ENCODE measurements at regions not wholly inside any gene's neighbourhood (a gene's known extent, or its start where the extent isn't known, plus 50 kb on each side); places are given as distances from the start of the nearest gene placed in this dataset.

DNA sequence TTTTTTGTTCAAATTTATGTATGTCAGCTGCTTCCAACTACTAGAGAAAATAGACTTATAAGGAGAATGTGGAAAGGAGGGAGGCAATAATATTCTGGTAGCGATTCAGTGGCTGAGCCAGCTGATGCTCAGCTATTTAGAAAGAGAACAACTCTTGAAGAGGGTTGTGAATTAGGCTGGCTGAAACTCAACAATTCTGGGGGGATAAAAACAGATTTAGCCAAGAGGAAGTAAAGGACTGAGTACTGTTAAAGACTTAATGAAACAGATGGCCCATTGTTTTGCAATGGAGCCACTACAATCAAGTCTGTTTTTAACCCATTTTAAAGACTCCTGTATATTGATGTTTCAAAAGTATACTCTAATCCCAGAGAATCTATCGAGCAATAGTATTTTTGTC, 1058.9 kb downstream of the C4orf33 start:
- DNase-seq (ENCODE audit: low read depth) (no peak), FAIRE-seq (no peak)
- Histone ChIP-seq H3K27me3 (ENCODE audit: control insufficient read depth, insufficient read depth, low read length) (no peaks in the 10 kb centered on the region), H3K36me3 (ENCODE audit: control insufficient read depth, insufficient read depth, low read length) (no peaks in the 10 kb centered on the region), H3K4me3 (ENCODE audit: low read depth, low read length) (no peak overlapping the region)
- TF ChIP-seq, protein P1, sequence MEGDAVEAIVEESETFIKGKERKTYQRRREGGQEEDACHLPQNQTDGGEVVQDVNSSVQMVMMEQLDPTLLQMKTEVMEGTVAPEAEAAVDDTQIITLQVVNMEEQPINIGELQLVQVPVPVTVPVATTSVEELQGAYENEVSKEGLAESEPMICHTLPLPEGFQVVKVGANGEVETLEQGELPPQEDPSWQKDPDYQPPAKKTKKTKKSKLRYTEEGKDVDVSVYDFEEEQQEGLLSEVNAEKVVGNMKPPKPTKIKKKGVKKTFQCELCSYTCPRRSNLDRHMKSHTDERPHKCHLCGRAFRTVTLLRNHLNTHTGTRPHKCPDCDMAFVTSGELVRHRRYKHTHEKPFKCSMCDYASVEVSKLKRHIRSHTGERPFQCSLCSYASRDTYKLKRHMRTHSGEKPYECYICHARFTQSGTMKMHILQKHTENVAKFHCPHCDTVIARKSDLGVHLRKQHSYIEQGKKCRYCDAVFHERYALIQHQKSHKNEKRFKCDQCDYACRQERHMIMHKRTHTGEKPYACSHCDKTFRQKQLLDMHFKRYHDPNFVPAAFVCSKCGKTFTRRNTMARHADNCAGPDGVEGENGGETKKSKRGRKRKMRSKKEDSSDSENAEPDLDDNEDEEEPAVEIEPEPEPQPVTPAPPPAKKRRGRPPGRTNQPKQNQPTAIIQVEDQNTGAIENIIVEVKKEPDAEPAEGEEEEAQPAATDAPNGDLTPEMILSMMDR (IDR thresholded peaks at IDR 0.05; ENCODE audit: insufficient read depth, low read length, severe bottlenecking): no peak

DNA sequence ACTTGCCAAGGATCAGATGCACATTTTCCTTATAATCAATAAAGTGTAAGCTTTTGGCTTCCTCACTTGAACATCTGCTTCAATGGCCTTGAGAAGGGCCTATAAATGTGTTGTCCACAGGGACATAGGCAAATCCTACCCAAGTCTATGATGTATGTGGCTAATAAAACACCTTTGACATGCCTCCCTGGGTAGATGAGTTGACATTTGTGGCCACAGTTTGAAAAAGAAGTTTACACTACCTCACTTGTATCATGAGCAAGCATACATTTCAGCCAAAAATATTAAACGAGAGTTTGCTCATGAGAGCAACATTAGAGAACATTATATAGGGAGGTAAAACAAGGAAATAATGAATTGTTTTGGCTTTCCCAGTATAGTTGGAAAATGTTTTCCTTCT, 1067.7 kb downstream of the C4orf33 start:
- DNase-seq (ENCODE audit: low read depth) (no peak), FAIRE-seq (no peak)
- Histone ChIP-seq H3K4me3 (ENCODE audit: low read depth, low read length) (no peak overlapping the region), H3K36me3 (ENCODE audit: control insufficient read depth, insufficient read depth, low read length) (no peaks in the 10 kb centered on the region), H3K27me3 (ENCODE audit: control insufficient read depth, insufficient read depth, low read length) (no peaks in the 10 kb centered on the region)
- TF ChIP-seq, protein P1 (IDR thresholded peaks at IDR 0.05; ENCODE audit: insufficient read depth, low read length, severe bottlenecking): no peak

DNA sequence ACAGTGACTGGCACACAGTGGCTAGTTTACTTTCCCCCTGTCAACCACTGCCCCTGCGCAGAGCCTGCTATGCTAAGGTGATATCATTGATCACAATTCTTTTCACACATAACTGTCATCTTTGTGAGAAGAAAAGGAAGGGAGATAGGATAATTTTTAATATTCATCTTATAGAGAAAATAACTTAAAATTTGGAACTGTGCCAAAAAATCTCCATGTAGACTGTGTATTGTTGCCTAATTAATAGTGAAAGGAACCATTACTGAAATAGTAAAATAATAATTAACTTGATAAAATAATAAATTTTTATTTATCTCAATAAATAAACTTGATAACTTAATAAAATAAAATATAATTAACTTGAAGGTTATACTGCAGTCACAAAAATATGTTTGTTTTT, 1069.4 kb downstream of the C4orf33 start:
- FAIRE-seq (no peak), DNase-seq (ENCODE audit: low read depth) (no peak)
- H3K36me3 ChIP-seq (ENCODE audit: control insufficient read depth, insufficient read depth, low read length): no peaks in the 10 kb centered on the region
- TF ChIP-seq, protein P1 (IDR thresholded peaks at IDR 0.05; ENCODE audit: insufficient read depth, low read length, severe bottlenecking): no peak
- no peaks in the 10 kb centered on the region for H3K27me3 ChIP-seq (ENCODE audit: control insufficient read depth, insufficient read depth, low read length)
- no peak overlapping the region for H3K4me3 ChIP-seq (ENCODE audit: low read depth, low read length)

DNA sequence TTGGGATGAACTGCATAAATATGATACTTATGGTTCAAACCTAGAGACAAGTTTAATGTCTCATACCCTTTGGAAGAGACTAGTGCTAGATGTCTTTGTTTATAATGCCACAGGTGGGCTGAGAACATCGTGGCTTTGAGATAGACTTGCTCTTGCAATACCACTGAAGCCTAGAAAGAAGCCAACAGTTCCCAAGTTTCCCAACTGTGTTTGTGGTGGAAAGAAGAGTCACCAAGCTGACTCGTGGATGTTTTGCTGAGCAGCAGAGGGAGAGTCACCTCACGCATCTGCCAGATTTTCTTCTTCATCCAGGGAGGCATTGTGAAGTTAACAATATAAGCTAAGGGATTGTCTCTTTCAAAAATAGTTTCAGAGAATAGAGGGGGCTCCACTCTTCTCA, 1076.2 kb downstream of the C4orf33 start:
- TF ChIP-seq, protein P1 (IDR thresholded peaks at IDR 0.05; ENCODE audit: insufficient read depth, low read length, severe bottlenecking): no peak
- Histone ChIP-seq H3K4me3 (ENCODE audit: low read depth, low read length) (no peak overlapping the region), H3K36me3 (ENCODE audit: control insufficient read depth, insufficient read depth, low read length) (no peaks in the 10 kb centered on the region), H3K27me3 (ENCODE audit: control insufficient read depth, insufficient read depth, low read length) (no peaks in the 10 kb centered on the region)
- DNase-seq (ENCODE audit: low read depth): no peak
- FAIRE-seq: no peak

DNA sequence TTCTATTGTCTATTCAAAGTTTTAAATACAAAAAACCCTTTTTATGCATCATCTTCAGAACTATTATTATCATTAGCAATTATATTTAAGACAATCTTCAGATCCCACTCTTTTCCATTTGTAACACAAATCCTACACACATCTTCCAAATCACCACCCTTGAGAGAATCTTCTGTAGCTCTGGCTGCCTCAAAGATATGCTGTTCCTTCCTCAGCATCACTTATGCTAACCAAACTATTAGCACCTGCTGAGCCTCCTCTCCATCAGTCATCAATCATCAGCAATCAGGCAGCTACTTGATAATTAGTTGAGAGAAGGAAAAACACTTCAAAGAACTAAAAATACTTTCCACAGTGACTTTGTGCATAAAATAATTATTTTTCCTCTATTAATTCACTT, 1082.2 kb downstream of the C4orf33 start:
- H3K36me3 ChIP-seq (ENCODE audit: control insufficient read depth, insufficient read depth, low read length): no peaks in the 10 kb centered on the region
- H3K27me3 ChIP-seq (ENCODE audit: control insufficient read depth, insufficient read depth, low read length): no peaks in the 10 kb centered on the region
- DNase-seq (ENCODE audit: low read depth): no peak
- TF ChIP-seq, protein P1 (IDR thresholded peaks at IDR 0.05; ENCODE audit: insufficient read depth, low read length, severe bottlenecking): no peak
- no peak for FAIRE-seq
- no peak overlapping the region for H3K4me3 ChIP-seq (ENCODE audit: low read depth, low read length)

DNA sequence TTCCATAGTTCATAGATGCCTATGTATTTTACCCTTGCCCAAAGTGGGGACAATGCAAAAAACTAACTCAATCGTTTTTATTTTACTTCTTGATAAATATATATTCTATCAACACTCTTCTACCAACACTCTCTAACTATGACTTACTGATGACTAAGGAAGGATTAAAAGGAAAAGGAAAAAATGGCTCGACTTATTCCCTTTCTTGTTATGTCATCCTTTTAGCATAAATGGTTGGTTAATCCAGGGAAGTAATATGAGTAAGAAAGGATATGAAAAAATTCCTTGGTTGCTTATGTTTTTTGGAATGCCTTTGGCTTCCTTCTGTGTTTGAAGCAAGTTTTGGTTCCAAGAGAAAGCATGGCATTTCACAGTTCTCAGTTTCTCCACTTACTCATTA, 1087.1 kb downstream of the C4orf33 start:
- TF ChIP-seq, protein P1 (IDR thresholded peaks at IDR 0.05; ENCODE audit: insufficient read depth, low read length, severe bottlenecking): no peak
- H3K36me3 ChIP-seq (ENCODE audit: control insufficient read depth, insufficient read depth, low read length): no peaks in the 10 kb centered on the region
- H3K27me3 ChIP-seq (ENCODE audit: control insufficient read depth, insufficient read depth, low read length): no peaks in the 10 kb centered on the region
- no peak overlapping the region for H3K4me3 ChIP-seq (ENCODE audit: low read depth, low read length)
- FAIRE-seq: no peak
- DNase-seq (ENCODE audit: low read depth): no peak
